ENCODE measurements at regions not wholly inside any gene's neighbourhood (a gene's known extent, or its start where the extent isn't known, plus 50 kb on each side); places are given as distances from the start of the nearest gene placed in this dataset.
"Not testable (repeated sequence)": the region's sequence is repeated elsewhere in the genome, so short reads cannot be mapped to it uniquely, and the experiment has no call there.

DNA sequence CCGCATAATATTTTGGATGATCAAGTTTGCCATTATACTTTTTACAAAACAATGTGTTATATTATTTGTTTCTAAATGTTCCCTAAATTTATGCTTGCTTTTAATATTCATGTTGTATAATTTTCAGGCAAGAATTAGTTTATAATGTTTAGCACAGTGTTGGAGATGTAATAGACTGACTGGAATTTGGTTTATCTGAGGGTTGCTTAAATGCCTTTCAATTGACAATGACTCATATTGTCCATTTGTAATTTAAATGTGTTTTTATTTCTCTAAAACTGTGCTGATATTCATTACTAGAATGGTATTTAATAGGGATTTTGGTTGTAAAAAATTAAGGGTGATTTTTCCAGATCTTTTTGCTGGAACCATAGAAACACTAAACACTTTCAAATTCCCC is 788.4 kb downstream of the SLC6A15 start:
- no peaks in the 10 kb centered on the region for H3K36me3 ChIP-seq (ENCODE audit: control insufficient read depth in 2 of 3, insufficient read depth in 3 of 3, low read length in 3 of 3)
- DNase-seq (no peak), FAIRE-seq (no peak)
- intact Hi-C loops (cut with DNase I), result no loop called here
- no peak overlapping the region for H3K27ac ChIP-seq (ENCODE audit: low read depth in 2 of 2, low read length in 2 of 2)
- H3K9ac ChIP-seq (ENCODE audit: low read length in 3 of 3), result no peak overlapping the region
- no peaks in the 10 kb centered on the region for H3K4me1 ChIP-seq (ENCODE audit: control insufficient read depth in 2 of 3, insufficient read depth in 2 of 3, low read depth in 1 of 3, low read length in 3 of 3)
- no peak overlapping the region for H3K4me3 ChIP-seq (ENCODE audit: low read length in 3 of 3)
- H3K27me3 ChIP-seq (ENCODE audit: control insufficient read depth, insufficient read depth, low read length), result no peaks in the 10 kb centered on the region
- H3K9me3 ChIP-seq (ENCODE audit: control insufficient read depth in 2 of 3, insufficient read depth in 1 of 3, low read length in 3 of 3), result no peaks in the 10 kb centered on the region
- no peak for TF ChIP-seq CTCF (IDR thresholded peaks at IDR 0.05; ENCODE audit: borderline replicate concordance, extremely low read depth, insufficient read depth)

DNA sequence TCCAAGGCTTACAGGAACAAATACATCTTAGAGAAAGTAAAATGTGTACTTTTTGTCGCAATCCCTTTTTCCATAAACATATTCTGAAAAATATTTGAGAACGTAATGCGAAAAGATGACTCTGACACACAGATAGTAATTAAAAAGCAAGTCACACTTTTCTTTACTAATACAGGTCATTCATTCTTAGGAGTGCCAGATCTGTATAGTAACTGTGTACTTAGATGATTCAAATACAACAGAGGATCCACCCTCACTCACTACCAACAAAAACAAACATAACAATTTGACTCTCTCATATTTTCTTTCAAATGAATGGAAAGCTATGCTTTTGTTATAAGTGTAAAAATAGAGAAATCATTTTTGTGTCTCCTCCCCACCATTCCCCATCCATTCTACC is 795.4 kb downstream of the SLC6A15 start:
- H3K4me1 ChIP-seq (ENCODE audit: control insufficient read depth in 2 of 3, insufficient read depth in 2 of 3, low read depth in 1 of 3, low read length in 3 of 3), result no peaks in the 10 kb centered on the region
- TF ChIP-seq CTCF (IDR thresholded peaks at IDR 0.05; ENCODE audit: borderline replicate concordance, extremely low read depth, insufficient read depth), result no peak
- no peak overlapping the region for H3K27ac ChIP-seq (ENCODE audit: low read depth in 2 of 2, low read length in 2 of 2)
- no peaks in the 10 kb centered on the region for H3K9me3 ChIP-seq (ENCODE audit: control insufficient read depth in 2 of 3, insufficient read depth in 1 of 3, low read length in 3 of 3)
- H3K36me3 ChIP-seq (ENCODE audit: control insufficient read depth in 2 of 3, insufficient read depth in 3 of 3, low read length in 3 of 3), result no peaks in the 10 kb centered on the region
- no peak overlapping the region for H3K9ac ChIP-seq (ENCODE audit: low read length in 3 of 3)
- no peak for FAIRE-seq
- H3K27me3 ChIP-seq (ENCODE audit: control insufficient read depth, insufficient read depth, low read length), result no peaks in the 10 kb centered on the region
- DNase-seq, result no peak
- intact Hi-C loops (cut with DNase I), result no loop called here
- H3K4me3 ChIP-seq (ENCODE audit: low read length in 3 of 3), result no peak overlapping the region

GRCh38 chr12:84113666-84114065 is 798.9 kb downstream of the SLC6A15 start:
- TF ChIP-seq CTCF (IDR thresholded peaks at IDR 0.05; ENCODE audit: borderline replicate concordance, extremely low read depth, insufficient read depth), result no peak
- no peak for FAIRE-seq
- H3K27ac ChIP-seq (ENCODE audit: low read depth in 2 of 2, low read length in 2 of 2), result no peak overlapping the region
- H3K4me1 ChIP-seq (ENCODE audit: control insufficient read depth in 2 of 3, insufficient read depth in 2 of 3, low read depth in 1 of 3, low read length in 3 of 3), result no peaks in the 10 kb centered on the region
- H3K27me3 ChIP-seq (ENCODE audit: control insufficient read depth, insufficient read depth, low read length), result no peaks in the 10 kb centered on the region
- H3K9ac ChIP-seq (ENCODE audit: low read length in 3 of 3), result no peak overlapping the region
- H3K4me3 ChIP-seq (ENCODE audit: low read length in 3 of 3), result no peak overlapping the region
- no peak for DNase-seq
- no peaks in the 10 kb centered on the region for H3K9me3 ChIP-seq (ENCODE audit: control insufficient read depth in 2 of 3, insufficient read depth in 1 of 3, low read length in 3 of 3)
- no peaks in the 10 kb centered on the region for H3K36me3 ChIP-seq (ENCODE audit: control insufficient read depth in 2 of 3, insufficient read depth in 3 of 3, low read length in 3 of 3)
- intact Hi-C loops (cut with DNase I), result no loop called here

- H3K4me1 ChIP-seq (ENCODE audit: control insufficient read depth in 2 of 3, insufficient read depth in 2 of 3, low read depth in 1 of 3, low read length in 3 of 3); DNase-seq; FAIRE-seq; H3K4me3 ChIP-seq (ENCODE audit: low read length in 3 of 3); H3K36me3 ChIP-seq (ENCODE audit: control insufficient read depth in 2 of 3, insufficient read depth in 3 of 3, low read length in 3 of 3); H3K9ac ChIP-seq (ENCODE audit: low read length in 3 of 3); H3K27ac ChIP-seq (ENCODE audit: low read depth in 2 of 2, low read length in 2 of 2); H3K27me3 ChIP-seq (ENCODE audit: control insufficient read depth, insufficient read depth, low read length); H3K9me3 ChIP-seq (ENCODE audit: control insufficient read depth in 2 of 3, insufficient read depth in 1 of 3, low read length in 3 of 3); intact Hi-C loops (cut with DNase I): not testable (repeated sequence)
Observed at GRCh38 chr12:84103886-84104285, 808.7 kb downstream of the SLC6A15 start.

DNA sequence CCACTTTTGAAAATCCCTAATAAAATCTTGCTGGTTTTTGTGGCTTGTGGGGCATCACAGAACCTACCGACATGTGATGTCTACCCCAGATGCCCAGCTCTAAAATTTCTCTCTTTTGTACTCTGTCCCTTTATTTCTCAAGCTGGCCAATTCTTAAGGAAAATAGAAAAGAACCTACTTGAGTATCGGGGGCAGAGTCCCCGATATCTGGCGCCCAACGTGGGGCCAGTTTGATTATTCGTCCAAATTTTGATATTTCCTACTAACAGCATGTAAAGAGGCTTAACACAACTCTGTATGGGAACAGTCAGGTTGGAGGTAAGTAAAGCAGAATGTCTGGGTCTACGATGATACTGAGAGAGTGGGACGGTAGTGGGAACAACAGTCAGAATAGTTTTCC is 810.6 kb downstream of the SLC6A15 start:
- intact Hi-C loops (cut with DNase I); FAIRE-seq; H3K36me3 ChIP-seq (ENCODE audit: control insufficient read depth in 2 of 3, insufficient read depth in 3 of 3, low read length in 3 of 3); H3K27ac ChIP-seq (ENCODE audit: low read depth in 2 of 2, low read length in 2 of 2); H3K4me1 ChIP-seq (ENCODE audit: control insufficient read depth in 2 of 3, insufficient read depth in 2 of 3, low read depth in 1 of 3, low read length in 3 of 3); H3K9ac ChIP-seq (ENCODE audit: low read length in 3 of 3); DNase-seq; H3K9me3 ChIP-seq (ENCODE audit: control insufficient read depth in 2 of 3, insufficient read depth in 1 of 3, low read length in 3 of 3); H3K27me3 ChIP-seq (ENCODE audit: control insufficient read depth, insufficient read depth, low read length); H3K4me3 ChIP-seq (ENCODE audit: low read length in 3 of 3): not testable (repeated sequence)

DNA sequence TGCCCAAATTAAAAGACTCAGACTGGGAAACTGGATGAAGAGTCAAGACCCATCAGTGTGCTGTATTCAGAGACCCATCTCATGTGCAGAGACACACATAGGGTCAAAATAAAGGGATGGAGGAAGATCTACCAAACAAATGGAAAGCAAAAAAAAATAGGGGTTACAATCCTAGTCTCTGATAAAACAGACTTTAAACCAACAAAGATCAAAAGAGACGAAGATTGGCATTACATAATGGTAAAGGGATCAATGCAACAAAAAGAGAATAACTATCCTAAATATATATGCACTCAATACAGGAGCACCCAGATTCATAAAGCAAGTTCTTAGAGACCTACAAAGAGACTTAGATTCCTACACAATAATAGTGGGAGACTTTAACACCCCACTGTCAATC is 813.0 kb downstream of the SLC6A15 start:
- H3K9me3 ChIP-seq (ENCODE audit: control insufficient read depth in 2 of 3, insufficient read depth in 1 of 3, low read length in 3 of 3); H3K4me3 ChIP-seq (ENCODE audit: low read length in 3 of 3); H3K27me3 ChIP-seq (ENCODE audit: control insufficient read depth, insufficient read depth, low read length); FAIRE-seq; H3K9ac ChIP-seq (ENCODE audit: low read length in 3 of 3); H3K36me3 ChIP-seq (ENCODE audit: control insufficient read depth in 2 of 3, insufficient read depth in 3 of 3, low read length in 3 of 3); H3K4me1 ChIP-seq (ENCODE audit: control insufficient read depth in 2 of 3, insufficient read depth in 2 of 3, low read depth in 1 of 3, low read length in 3 of 3); intact Hi-C loops (cut with DNase I); H3K27ac ChIP-seq (ENCODE audit: low read depth in 2 of 2, low read length in 2 of 2): not testable (repeated sequence)
- DNase-seq, result peak in 2 of 5 donors; percentile 14 to 77
